ENCODE measurements at regions not wholly inside any gene's neighbourhood (a gene's known extent, or its start where the extent isn't known, plus 50 kb on each side); places are given as distances from the start of the nearest gene placed in this dataset.
A peak's percentile ranks its signal among the peaks of the same experiment; 100 is the strongest.
"Not testable (repeated sequence)": the region's sequence is repeated elsewhere in the genome, so short reads cannot be mapped to it uniquely, and the experiment has no call there.

DNA sequence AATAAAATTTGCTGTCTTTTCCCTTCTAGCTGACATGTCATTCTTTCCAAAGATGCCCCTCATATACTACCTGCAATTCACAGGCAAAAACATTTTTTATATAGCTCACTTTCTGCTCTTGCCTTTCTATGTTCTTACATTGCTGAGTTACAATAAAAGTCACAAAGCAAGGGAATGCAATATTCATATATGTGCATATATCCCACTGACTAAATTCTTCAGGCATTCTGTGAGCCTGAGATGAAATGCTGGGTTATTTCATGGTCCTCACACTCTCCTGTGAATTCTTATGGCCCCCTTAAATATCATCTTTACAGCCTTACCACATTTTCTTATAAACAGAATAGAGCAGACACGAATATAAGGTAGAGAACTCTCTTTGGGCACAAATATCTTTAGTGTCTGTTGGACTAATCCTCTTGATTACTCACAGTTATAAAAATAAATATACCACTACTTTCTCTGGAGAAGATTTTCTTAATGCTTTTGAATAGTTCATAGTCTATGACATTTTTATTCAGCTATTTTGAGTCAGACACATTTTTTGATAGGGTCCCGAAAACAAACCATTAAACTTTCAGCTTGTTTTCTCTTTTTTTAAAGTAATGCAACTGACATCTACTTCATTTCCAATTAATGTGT, 84.1 kb upstream of the H2AZ1 start:
- H3K4me3 ChIP-seq (ENCODE audit: insufficient read depth, low read depth, low read length), result no peak overlapping the region

DNA sequence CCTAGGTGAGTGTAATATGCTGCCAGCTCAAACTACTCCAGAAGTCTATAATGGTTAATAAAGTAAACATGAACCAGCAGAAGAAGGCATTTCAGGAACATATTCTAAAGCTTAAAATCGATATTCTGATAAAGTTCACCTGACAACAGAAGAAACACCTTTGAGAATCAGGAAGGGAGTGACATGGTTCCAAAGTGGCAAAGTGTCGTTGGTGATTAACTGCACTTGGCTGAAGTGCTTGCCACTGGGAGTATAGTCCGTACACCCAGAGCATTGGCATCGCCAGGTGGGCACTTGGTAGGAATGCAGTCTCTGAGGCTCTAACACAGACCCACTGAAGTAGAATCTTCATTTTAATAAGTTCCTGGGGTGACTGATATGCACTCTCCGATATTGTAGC, 76.0 kb upstream of the H2AZ1 start:
- H3K27me3 ChIP-seq (ENCODE audit: control insufficient read depth, insufficient read depth, low read length), result no peaks in the 10 kb centered on the region
- no peak for DNase-seq

More for the DNA sequence above, 84.1 kb upstream of the H2AZ1 start:
- Histone ChIP-seq H3K36me3 (replicated peaks; ENCODE audit: control insufficient read depth, insufficient read depth, low read length) (no peaks in the 10 kb centered on the region), H3K27me3 (ENCODE audit: control insufficient read depth, insufficient read depth, low read length) (no peaks in the 10 kb centered on the region)
- DNase-seq, result no peak

DNA sequence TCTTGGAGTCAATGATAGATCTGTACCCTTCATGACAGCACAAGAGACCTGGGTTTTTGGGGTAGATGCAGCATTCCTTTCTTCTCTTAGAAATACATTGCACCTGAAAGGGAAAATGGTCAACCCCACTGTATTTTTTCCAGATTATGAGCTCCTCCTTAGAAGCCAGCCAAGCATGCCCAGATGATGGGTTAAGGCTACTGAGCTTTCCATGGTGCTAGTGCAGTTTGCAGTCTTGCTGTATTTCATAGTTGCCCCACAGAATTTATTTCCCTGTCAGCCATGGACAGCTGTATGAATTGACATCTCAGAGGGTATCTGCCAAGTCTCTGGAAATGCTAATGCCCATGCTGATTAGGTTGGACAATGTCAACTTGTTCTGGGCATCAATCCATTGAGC, 73.7 kb upstream of the H2AZ1 start:
- no peaks in the 10 kb centered on the region for H3K36me3 ChIP-seq (replicated peaks; ENCODE audit: control insufficient read depth, insufficient read depth, low read length)
- no peak overlapping the region for H3K4me3 ChIP-seq (ENCODE audit: insufficient read depth, low read depth, low read length)
- H3K27me3 ChIP-seq (ENCODE audit: control insufficient read depth, insufficient read depth, low read length), result no peaks in the 10 kb centered on the region
- DNase-seq, result no peak

More for the DNA sequence above, 76.0 kb upstream of the H2AZ1 start:
- no peak overlapping the region for H3K4me3 ChIP-seq (ENCODE audit: insufficient read depth, low read depth, low read length)
- H3K36me3 ChIP-seq (replicated peaks; ENCODE audit: control insufficient read depth, insufficient read depth, low read length), result no peaks in the 10 kb centered on the region

DNA sequence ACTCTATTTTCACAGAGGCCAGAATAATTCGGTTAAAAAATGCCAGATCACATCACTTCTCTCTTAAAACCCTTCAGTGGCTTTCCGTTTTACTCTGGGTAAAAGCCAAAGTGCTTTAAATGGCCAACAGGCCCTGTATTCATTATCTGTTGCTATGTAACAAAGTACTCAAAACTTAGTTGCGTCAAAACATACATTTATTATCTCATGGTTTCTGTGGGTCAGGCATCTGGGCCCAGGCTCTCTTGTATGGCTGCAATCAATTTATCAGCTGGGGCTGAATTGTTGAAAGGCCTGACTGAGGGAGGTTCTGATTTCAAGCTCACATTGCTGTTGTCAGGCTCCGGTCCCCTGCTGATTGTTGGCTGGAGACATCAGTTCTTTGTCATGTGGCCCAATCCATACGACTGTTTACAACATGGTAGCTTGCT, 72.7 kb upstream of the H2AZ1 start:
- DNase-seq, result peak; percentile 20
- Histone ChIP-seq H3K27me3 (ENCODE audit: control insufficient read depth, insufficient read depth, low read length) (no peaks in the 10 kb centered on the region), H3K4me3 (ENCODE audit: insufficient read depth, low read depth, low read length) (no peak overlapping the region), H3K36me3 (replicated peaks; ENCODE audit: control insufficient read depth, insufficient read depth, low read length) (no peaks in the 10 kb centered on the region)

DNA sequence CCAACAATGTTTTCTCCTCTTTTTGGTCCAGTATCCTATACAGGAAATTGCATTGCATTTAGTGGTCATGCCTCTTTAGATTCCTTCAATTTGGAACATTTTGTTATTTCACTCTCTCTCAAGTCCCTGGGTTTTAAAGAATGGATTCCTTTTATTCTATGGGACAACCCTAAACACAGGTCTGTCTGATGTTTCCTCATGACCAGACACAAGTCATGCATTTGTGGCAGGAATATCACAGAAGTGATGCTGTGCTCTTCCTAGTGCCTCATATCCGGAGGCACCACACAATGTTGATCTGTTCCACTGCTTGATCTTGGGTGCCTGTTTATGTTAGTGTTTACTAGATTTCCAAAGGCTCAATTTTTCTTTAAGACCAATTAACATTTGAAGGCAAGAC, 69.7 kb upstream of the H2AZ1 start:
- no peaks in the 10 kb centered on the region for H3K27me3 ChIP-seq (ENCODE audit: control insufficient read depth, insufficient read depth, low read length)
- H3K4me3 ChIP-seq (ENCODE audit: insufficient read depth, low read depth, low read length), result no peak overlapping the region
- DNase-seq, result no peak

DNA sequence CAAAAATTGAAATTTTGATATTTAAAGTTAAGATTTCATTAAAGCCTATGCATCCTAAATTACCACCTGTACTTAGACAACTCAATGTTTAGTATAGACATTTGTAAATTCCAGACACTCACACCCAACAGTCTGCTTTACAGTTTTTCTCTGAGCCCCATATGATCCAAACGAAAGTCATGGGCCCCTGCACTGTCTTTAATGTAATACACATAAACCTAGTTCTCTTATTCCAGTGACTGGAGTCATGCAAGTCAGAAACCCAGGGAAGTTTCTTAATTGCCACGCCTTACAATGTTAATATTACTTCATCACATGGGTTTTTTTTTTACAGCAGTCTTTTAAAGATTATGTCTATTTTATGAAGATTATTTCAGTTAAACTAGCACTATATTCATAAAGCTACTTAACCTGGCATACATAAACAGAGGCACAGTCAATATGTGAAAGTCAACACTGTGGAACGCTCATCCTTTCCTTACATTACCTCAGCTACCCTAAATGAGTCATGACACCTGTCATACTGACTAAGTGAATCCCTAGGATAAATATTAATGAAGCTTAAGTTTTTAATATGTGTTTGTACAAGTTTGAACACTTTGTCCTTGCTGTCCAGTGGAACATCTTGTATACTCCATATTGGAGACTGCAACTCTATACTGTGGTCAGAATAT, 67.7 kb upstream of the H2AZ1 start:
- no peak for DNase-seq
- no peaks in the 10 kb centered on the region for H3K27me3 ChIP-seq (ENCODE audit: control insufficient read depth, insufficient read depth, low read length)
- no peak overlapping the region for H3K4me3 ChIP-seq (ENCODE audit: insufficient read depth, low read depth, low read length)
- no peaks in the 10 kb centered on the region for H3K36me3 ChIP-seq (replicated peaks; ENCODE audit: control insufficient read depth, insufficient read depth, low read length)

More for the DNA sequence above, 69.7 kb upstream of the H2AZ1 start:
- no peaks in the 10 kb centered on the region for H3K36me3 ChIP-seq (replicated peaks; ENCODE audit: control insufficient read depth, insufficient read depth, low read length)

DNA sequence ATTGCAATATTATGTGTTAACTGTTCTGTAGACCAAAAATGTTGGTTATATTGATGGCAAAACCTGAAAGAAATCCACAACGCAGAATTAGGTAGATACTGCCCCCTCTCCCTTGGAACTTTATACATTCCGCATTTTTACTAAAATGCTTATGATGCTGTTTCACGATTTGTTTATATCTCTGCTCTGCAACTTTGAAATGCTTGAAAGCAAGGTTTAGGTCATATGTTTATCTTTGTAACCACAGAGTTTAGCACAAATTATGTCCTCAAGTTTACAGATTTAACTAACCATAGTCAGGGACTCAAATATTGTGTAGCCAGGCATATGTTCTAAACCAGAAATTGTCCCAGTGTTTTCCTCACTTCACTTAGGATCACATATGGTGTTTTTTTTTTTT, 66.1 kb upstream of the H2AZ1 start:
- Histone ChIP-seq H3K27me3 (ENCODE audit: control insufficient read depth, insufficient read depth, low read length) (no peaks in the 10 kb centered on the region), H3K36me3 (replicated peaks; ENCODE audit: control insufficient read depth, insufficient read depth, low read length) (no peaks in the 10 kb centered on the region), H3K4me3 (ENCODE audit: insufficient read depth, low read depth, low read length) (no peak overlapping the region)
- DNase-seq, result no peak

DNA sequence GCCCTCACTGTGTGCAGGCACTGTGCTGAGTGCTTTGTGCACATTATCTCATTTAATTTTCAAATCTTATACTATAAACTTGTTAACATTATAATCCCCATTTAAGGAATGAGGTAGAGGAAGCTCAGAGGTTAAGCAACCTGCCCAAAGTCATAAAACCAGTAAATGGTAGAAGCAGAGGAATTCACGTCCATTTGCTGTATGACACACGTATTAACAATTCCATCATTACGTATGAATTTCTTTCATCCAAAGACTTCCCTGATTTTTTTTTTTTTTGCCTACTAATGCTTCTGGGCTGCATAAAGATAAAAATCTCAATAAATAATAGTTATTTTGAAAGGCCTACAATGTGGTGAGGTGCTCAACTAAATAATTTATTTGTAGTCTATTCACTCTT, 64.5 kb upstream of the H2AZ1 start:
- DNase-seq, result no peak
- no peaks in the 10 kb centered on the region for H3K27me3 ChIP-seq (ENCODE audit: control insufficient read depth, insufficient read depth, low read length)
- H3K4me3 ChIP-seq (ENCODE audit: insufficient read depth, low read depth, low read length), result no peak overlapping the region
- no peaks in the 10 kb centered on the region for H3K36me3 ChIP-seq (replicated peaks; ENCODE audit: control insufficient read depth, insufficient read depth, low read length)

DNA sequence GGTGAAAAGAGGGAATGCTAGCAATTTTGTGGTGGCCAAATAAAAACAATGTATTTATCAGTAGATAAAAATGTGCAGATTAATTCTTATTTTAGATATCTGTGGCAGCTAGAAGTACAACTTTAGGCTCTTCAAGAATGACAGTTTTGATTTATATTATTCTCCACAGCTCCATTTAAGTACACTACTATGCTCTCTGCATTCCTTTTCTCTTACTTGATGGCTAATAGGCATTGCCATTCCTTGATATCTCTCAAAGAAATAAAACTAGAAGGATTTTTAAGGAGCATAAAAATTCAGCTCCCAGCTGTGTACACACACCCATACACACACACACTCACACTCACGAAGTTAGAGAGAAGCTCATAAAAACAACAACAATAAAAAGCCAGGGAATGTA, 59.4 kb upstream of the H2AZ1 start:
- Histone ChIP-seq H3K4me3 (ENCODE audit: insufficient read depth, low read depth, low read length) (no peak overlapping the region), H3K27me3 (ENCODE audit: control insufficient read depth, insufficient read depth, low read length) (no peaks in the 10 kb centered on the region), H3K36me3 (replicated peaks; ENCODE audit: control insufficient read depth, insufficient read depth, low read length) (no peaks in the 10 kb centered on the region)
- no peak for DNase-seq

DNA sequence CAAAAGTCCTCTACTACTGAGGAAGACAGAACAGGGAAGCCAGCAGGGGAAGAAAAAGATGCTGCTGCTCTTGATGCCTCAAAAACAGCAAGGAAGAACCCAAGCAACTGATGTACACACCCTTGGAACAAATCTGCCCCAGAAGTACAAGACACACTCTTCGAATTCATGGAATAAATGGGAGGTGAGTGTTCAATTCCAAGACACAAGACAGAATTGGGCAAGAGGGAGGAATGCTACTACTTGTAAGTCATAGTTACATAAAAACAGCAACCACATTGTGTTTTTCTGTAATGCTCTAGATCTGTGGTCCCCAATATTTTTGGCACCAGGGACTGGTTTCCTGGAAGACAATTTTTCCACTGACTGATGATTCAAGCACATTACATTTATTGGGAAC, 58.0 kb upstream of the H2AZ1 start:
- no peak for DNase-seq
- no peaks in the 10 kb centered on the region for H3K36me3 ChIP-seq (replicated peaks; ENCODE audit: control insufficient read depth, insufficient read depth, low read length)
- H3K4me3 ChIP-seq (ENCODE audit: insufficient read depth, low read depth, low read length), result no peak overlapping the region
- no peaks in the 10 kb centered on the region for H3K27me3 ChIP-seq (ENCODE audit: control insufficient read depth, insufficient read depth, low read length)

DNA sequence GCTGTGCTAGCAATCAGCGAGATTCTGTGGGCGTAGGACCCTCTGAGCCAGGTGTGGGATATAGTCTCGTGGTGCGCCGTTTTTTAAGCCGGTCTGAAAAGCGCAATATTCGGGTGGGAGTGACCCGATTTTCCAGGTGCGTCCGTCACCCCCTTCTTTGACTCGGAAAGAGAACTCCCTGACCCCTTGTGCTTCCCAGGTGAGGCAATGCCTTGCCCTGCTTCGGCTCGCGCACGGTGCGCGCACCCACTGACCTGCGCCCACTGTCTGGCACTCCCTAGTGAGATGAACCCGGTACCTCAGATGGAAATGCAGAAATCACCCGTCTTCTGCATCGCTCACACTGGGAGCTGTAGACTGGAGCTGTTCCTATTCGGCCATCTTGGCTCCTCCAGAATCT, 56.1 kb upstream of the H2AZ1 start:
- DNase-seq; H3K4me3 ChIP-seq (ENCODE audit: insufficient read depth, low read depth, low read length); H3K27me3 ChIP-seq (ENCODE audit: control insufficient read depth, insufficient read depth, low read length); H3K36me3 ChIP-seq (replicated peaks; ENCODE audit: control insufficient read depth, insufficient read depth, low read length): not testable (repeated sequence)

All from H7 (cell line).